HEK293 (cell line): ENCODE measurements at regions not wholly inside any gene's neighbourhood (a gene's known extent, or its start where the extent isn't known, plus 50 kb on each side); places are given as distances from the start of the nearest gene placed in this dataset.

Source experiments
- CTCF ChIA-PET: fragments of 350-600 bp; formaldehyde crosslinking; extraction: SDS; loops from one replicate; lab custom pipeline; 2021; ENCODE audit warnings: antibody characterized with exemption; lab: Yijun Ruan, JAX
- POLR2A ChIA-PET: fragments of 300-600 bp; formaldehyde crosslinking; extraction: SDS; loops from one replicate; lab custom pipeline; 2020; ENCODE audit warnings: antibody characterized with exemption, inconsistent platforms; lab: Yijun Ruan, JAX
- H3K27ac ChIP-seq: fragments of 200-500 bp; sonication (Bioruptor generic); 2 replicates; pipeline ENCODE4 v1.5.1; 2014; ENCODE audit warnings: low read depth, low read length, control low read depth, inconsistent platforms; ENCODE audit errors: extremely low read depth
- H3K36me3 ChIP-seq, 2 experiments: fragments of 200-500 bp in 1 of 2; sonication (Bioruptor generic) in 1 of 2; 1 replicate in 1 of 2; 2 replicates in 1 of 2; pipeline ENCODE4 v1.5.1; 2014 to 2017; ENCODE audit warnings: inconsistent platforms in 2 of 2, low read length in 2 of 2; ENCODE audit not compliant: control insufficient read depth in 2 of 2, insufficient read depth in 1 of 2
- H3K4me1 ChIP-seq: fragments of 200-500 bp; sonication (Bioruptor generic); 2 replicates; pipeline ENCODE4 v1.5.1; 2014; ENCODE audit warnings: mild to moderate bottlenecking, low read length, inconsistent platforms; ENCODE audit not compliant: control insufficient read depth, insufficient read depth
- H3K4me3 ChIP-seq: 2 replicates; pipeline ENCODE4 v1.5.1; 2011; ENCODE audit warnings: low read depth, mild to moderate bottlenecking, control low read depth, low read length, moderate library complexity
- H3K9me3 ChIP-seq: fragments of 200-500 bp; sonication (Bioruptor generic); 2 replicates; pipeline ENCODE4 v1.5.1; 2014; ENCODE audit warnings: low read depth, low read length, inconsistent platforms; ENCODE audit not compliant: control insufficient read depth, insufficient read depth
- BCL11A ChIP-seq: fragments of 450-650 bp; formaldehyde crosslinking; IDR thresholded peaks from 2 replicates; pipeline ENCODE4 v1.5.1; 2016; ENCODE audit warnings: low read depth, missing biosample characterization, missing genetic modification characterization
- FEZF1 ChIP-seq: fragments of 450-650 bp; formaldehyde crosslinking; IDR thresholded peaks from 2 replicates; pipeline ENCODE4 v1.5.1; 2016; ENCODE audit warnings: missing biosample characterization, missing genetic modification characterization
- KLF8 ChIP-seq: fragments of 450-650 bp; formaldehyde crosslinking; IDR thresholded peaks from 2 replicates; pipeline ENCODE4 v1.5.1; 2016; ENCODE audit warnings: missing biosample characterization, missing genetic modification characterization
- SCRT2 ChIP-seq: fragments of 450-650 bp; formaldehyde crosslinking; IDR thresholded peaks from 2 replicates; pipeline ENCODE4 v1.5.1; 2016; ENCODE audit warnings: missing biosample characterization, missing genetic modification characterization
- ZBTB17 ChIP-seq: fragments of 450-650 bp; formaldehyde crosslinking; IDR thresholded peaks from 2 replicates; pipeline ENCODE4 v1.5.1; 2016; ENCODE audit warnings: missing biosample characterization, missing genetic modification characterization
- ZNF121 ChIP-seq: fragments of 450-650 bp; formaldehyde crosslinking; IDR thresholded peaks from 2 replicates; pipeline ENCODE4 v1.5.1; 2016; ENCODE audit warnings: missing biosample characterization, missing genetic modification characterization
- ZNF239 ChIP-seq: fragments of 450-650 bp; formaldehyde crosslinking; IDR thresholded peaks from 2 replicates; pipeline ENCODE4 v1.5.1; 2016; ENCODE audit warnings: missing biosample characterization, missing genetic modification characterization
- ZNF302 ChIP-seq: fragments of 450-650 bp; formaldehyde crosslinking; IDR thresholded peaks from 2 replicates; pipeline ENCODE4 v1.5.1; 2016; ENCODE audit warnings: missing biosample characterization, missing genetic modification characterization, low read depth
- ZNF514 ChIP-seq: fragments of 450-650 bp; formaldehyde crosslinking; IDR thresholded peaks from 2 replicates; pipeline ENCODE4 v1.5.1; 2016; ENCODE audit warnings: missing biosample characterization, missing genetic modification characterization
- ZNF596 ChIP-seq: fragments of 450-650 bp; IDR thresholded peaks from 2 replicates; pipeline ENCODE4 v1.5.0; 2018; ENCODE audit warnings: missing biosample characterization, mild to moderate bottlenecking, missing genetic modification characterization, moderate library complexity
- ZNF600 ChIP-seq: fragments of 450-650 bp; formaldehyde crosslinking; IDR thresholded peaks from 2 replicates; pipeline ENCODE4 v1.5.1; 2016; ENCODE audit warnings: missing biosample characterization, missing genetic modification characterization
- ZNF654 ChIP-seq: fragments of 450-650 bp; formaldehyde crosslinking; IDR thresholded peaks from 2 replicates; pipeline ENCODE4 v1.5.1; 2016; ENCODE audit warnings: low read depth, missing biosample characterization, missing genetic modification characterization
- ZNF707 ChIP-seq: fragments of 450-650 bp; formaldehyde crosslinking; IDR thresholded peaks from 2 replicates; pipeline ENCODE4 v1.5.1; 2016; ENCODE audit warnings: missing biosample characterization, missing genetic modification characterization
- ZXDB ChIP-seq: fragments of 450-650 bp; formaldehyde crosslinking; IDR thresholded peaks from 2 replicates; pipeline ENCODE4 v1.5.1; 2016; ENCODE audit warnings: missing biosample characterization, missing genetic modification characterization
- TF ChIP-seq, protein P1 (sequence below): fragments of 450-650 bp; IDR thresholded peaks from 2 replicates; pipeline ENCODE4 v1.5.1; 2018; ENCODE audit warnings: missing biosample characterization, missing genetic modification characterization
- TF ChIP-seq, protein P2 (sequence below): sonication (generic); formaldehyde crosslinking; IDR thresholded peaks from 2 replicates; pipeline ENCODE4 v1.8.1; 2022; ENCODE audit warnings: mild to moderate bottlenecking, moderate library complexity, missing genetic modification reagents
- TF ChIP-seq, protein P3 (sequence below): fragments of 450-650 bp; formaldehyde crosslinking; IDR thresholded peaks from 2 replicates; pipeline ENCODE4 v1.5.1; 2016; ENCODE audit warnings: missing biosample characterization, missing genetic modification characterization
- TF ChIP-seq, protein P4 (sequence below): fragments of 450-650 bp; formaldehyde crosslinking; IDR thresholded peaks from 2 replicates; pipeline ENCODE4 v1.5.1; 2017; ENCODE audit warnings: missing biosample characterization, missing genetic modification characterization
- TF ChIP-seq, protein P5 (sequence below): fragments of 450-650 bp; formaldehyde crosslinking; IDR thresholded peaks from 2 replicates; pipeline ENCODE4 v1.5.1; 2016; ENCODE audit warnings: missing biosample characterization, missing genetic modification characterization

DNA sequence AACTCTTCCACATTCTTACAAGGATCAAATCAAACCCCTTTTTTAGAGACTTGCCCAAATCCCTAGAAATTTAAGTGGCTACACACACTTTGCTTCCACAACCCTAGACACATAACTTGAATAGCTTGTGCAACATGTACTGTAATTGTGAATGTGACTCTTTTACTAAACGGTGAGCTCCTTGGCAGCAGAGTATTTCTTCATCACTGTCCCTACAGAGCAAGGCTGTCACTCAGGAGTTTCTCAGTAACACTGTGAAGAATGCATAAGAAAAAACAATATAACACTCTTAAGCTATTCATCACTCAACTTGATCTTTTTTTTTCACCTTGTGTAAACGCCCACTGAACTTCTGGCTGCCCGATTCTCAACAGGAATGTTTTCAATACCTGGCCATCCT lies 53.8 kb upstream of the ADAMTS18 start:
- no peak overlapping the region for H3K27ac ChIP-seq
- TF ChIP-seq ZNF121 (no peak), ZNF302 (no peak), ZNF514 (tag by site-specific recombination) (no peak), BCL11A (tag by site-specific recombination) (no peak)
- CTCF ChIA-PET: interaction anchor here (1.2 kb wide), 1 partner anchor 8 kb away, joined by 3 read pairs; no protein-coding TSS in a partner anchor
- no peaks in the 10 kb centered on the region for H3K36me3 ChIP-seq
- POLR2A ChIA-PET: no interaction called here
- H3K4me1 ChIP-seq: no peaks in the 10 kb centered on the region
- no peak overlapping the region for H3K4me3 ChIP-seq
- no peaks in the 10 kb centered on the region for H3K9me3 ChIP-seq

DNA sequence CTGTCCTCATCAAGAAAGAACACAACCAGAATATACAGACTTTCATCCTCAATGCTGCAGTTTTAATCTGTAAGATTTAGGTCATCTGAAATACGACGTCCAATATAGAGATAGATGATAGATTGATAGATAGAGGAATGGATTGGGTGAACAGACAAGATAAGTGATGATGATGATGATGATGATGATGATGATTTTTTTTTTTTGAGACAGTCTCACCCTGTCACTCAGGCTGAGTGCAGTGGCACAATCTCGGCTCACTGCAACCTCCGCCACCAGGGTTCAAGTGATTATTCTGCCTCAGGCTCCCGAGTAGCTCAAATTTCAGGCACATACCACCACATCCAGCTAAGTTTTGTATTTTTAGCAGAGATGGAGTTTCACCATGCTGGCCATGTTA lies 56.3 kb upstream of the ADAMTS18 start:
- no peak overlapping the region for H3K27ac ChIP-seq
- no peaks in the 10 kb centered on the region for H3K9me3 ChIP-seq
- no peaks in the 10 kb centered on the region for H3K36me3 ChIP-seq
- no peaks in the 10 kb centered on the region for H3K4me1 ChIP-seq
- CTCF ChIA-PET: no interaction called here
- POLR2A ChIA-PET: no interaction called here
- H3K4me3 ChIP-seq: no peak overlapping the region
- TF ChIP-seq ZNF654 (tag by site-specific recombination): no peak
- TF ChIP-seq, protein P1, sequence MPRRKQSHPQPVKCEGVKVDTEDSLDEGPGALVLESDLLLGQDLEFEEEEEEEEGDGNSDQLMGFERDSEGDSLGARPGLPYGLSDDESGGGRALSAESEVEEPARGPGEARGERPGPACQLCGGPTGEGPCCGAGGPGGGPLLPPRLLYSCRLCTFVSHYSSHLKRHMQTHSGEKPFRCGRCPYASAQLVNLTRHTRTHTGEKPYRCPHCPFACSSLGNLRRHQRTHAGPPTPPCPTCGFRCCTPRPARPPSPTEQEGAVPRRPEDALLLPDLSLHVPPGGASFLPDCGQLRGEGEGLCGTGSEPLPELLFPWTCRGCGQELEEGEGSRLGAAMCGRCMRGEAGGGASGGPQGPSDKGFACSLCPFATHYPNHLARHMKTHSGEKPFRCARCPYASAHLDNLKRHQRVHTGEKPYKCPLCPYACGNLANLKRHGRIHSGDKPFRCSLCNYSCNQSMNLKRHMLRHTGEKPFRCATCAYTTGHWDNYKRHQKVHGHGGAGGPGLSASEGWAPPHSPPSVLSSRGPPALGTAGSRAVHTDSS (tag by site-specific recombination): peak; percentile 93

DNA sequence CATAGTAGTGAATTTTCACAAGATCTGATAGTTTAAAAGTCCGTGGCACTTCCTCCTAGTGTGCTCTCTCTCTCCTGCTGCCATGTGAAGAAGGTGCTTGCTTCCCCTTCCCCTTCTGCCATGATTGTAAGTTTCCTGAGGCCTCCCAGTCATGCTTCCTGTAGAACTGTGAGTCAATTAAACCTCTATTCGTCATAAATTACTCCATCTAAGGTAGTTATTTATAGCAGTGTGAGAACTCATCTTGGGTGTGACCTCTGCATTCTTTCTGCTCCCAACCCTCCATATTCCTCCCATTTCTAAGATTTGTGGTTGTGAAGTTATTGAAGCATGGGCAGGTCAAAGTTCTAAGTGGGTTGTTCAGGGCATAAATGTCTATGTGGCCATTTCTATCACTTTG lies 62.1 kb upstream of the ADAMTS18 start:
- no peaks in the 10 kb centered on the region; the same call in 1 of the 2 replicates for H3K4me1 ChIP-seq
- TF ChIP-seq, protein P2, sequence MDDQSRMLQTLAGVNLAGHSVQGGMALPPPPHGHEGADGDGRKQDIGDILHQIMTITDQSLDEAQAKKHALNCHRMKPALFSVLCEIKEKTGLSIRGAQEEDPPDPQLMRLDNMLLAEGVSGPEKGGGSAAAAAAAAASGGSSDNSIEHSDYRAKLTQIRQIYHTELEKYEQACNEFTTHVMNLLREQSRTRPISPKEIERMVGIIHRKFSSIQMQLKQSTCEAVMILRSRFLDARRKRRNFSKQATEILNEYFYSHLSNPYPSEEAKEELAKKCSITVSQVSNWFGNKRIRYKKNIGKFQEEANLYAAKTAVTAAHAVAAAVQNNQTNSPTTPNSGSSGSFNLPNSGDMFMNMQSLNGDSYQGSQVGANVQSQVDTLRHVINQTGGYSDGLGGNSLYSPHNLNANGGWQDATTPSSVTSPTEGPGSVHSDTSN (CRISPR knock-in tag): no peak
- TF ChIP-seq KLF8 (tag by site-specific recombination): no peak
- H3K4me3 ChIP-seq: no peak overlapping the region
- ChIA-PET POLR2A (no interaction called here), CTCF (no interaction called here)
- no peaks in the 10 kb centered on the region for H3K9me3 ChIP-seq
- no peaks in the 10 kb centered on the region for H3K36me3 ChIP-seq
- H3K27ac ChIP-seq: no peak overlapping the region

DNA sequence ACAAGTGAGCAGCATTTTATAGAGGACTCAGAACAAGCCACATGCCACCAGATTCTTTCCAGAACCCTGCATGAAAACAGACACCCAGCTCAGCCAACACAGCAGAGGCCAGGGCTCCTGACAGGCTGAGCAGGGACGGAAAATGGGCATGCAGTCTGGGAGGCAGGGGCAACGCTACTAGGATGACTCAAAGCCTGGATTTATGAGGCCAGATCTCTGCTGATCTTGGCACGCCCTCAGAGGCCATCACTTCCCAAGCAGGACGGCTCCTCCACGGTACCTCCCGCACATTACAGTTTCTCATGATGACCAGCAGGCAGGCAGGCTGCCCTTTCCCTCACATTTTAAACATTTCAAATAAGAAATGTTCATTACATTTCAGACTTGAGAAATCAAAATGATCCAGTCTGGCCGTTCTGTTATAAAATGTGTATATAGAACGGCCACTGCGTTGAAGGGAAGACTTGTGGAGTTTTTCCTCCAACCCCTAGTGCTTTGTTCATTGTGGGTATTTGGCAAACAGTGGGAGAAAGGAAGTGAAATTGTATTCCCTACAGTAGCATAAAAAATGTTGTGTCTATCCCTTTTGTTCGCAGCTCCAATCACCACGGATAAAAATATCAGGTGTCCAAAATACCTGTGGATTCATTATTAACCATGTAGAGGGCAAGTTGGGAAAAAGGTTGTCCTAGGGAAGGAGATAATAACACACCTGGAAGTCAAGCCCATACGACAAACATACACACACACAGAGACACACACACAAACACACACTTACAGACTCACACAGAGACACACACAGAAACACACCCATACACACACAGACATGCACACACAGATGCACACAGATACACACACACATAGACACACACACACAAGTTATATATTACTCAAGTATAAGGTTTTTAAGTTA lies 64.8 kb upstream of the ADAMTS18 start:
- Histone ChIP-seq H3K9me3 (no peaks in the 10 kb centered on the region), H3K4me3 (no peak overlapping the region), H3K4me1 (no peaks in the 10 kb centered on the region; the same call in 1 of the 2 replicates), H3K36me3 (no peaks in the 10 kb centered on the region), H3K27ac (no peak overlapping the region)
- CTCF ChIA-PET: interaction anchor here (0.5 to 0.6 kb wide), 2 partner anchors 27 to 72 kb away, joined by 3 read pairs; no protein-coding TSS in a partner anchor
- POLR2A ChIA-PET: no interaction called here
- TF ChIP-seq ZNF600 (peak; percentile 66), ZNF596 (tag by site-specific recombination) (no peak), SCRT2 (tag by site-specific recombination) (peak; percentile 66), ZXDB (tag by site-specific recombination) (0 out of 2 replicates have a peak, but pooled peaks have one; percentile 24), FEZF1 (tag by site-specific recombination) (peak; percentile 54), ZBTB17 (tag by site-specific recombination) (peak; percentile 31; the same call in 1 of the 2 replicates), ZNF707 (tag by site-specific recombination) (no peak), ZNF239 (no peak)
- TF ChIP-seq, protein P3, sequence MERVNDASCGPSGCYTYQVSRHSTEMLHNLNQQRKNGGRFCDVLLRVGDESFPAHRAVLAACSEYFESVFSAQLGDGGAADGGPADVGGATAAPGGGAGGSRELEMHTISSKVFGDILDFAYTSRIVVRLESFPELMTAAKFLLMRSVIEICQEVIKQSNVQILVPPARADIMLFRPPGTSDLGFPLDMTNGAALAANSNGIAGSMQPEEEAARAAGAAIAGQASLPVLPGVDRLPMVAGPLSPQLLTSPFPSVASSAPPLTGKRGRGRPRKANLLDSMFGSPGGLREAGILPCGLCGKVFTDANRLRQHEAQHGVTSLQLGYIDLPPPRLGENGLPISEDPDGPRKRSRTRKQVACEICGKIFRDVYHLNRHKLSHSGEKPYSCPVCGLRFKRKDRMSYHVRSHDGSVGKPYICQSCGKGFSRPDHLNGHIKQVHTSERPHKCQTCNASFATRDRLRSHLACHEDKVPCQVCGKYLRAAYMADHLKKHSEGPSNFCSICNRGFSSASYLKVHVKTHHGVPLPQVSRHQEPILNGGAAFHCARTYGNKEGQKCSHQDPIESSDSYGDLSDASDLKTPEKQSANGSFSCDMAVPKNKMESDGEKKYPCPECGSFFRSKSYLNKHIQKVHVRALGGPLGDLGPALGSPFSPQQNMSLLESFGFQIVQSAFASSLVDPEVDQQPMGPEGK (tag by site-specific recombination): 0 out of 2 replicates have a peak, but pooled peaks have one; percentile 11
- TF ChIP-seq, protein P4, sequence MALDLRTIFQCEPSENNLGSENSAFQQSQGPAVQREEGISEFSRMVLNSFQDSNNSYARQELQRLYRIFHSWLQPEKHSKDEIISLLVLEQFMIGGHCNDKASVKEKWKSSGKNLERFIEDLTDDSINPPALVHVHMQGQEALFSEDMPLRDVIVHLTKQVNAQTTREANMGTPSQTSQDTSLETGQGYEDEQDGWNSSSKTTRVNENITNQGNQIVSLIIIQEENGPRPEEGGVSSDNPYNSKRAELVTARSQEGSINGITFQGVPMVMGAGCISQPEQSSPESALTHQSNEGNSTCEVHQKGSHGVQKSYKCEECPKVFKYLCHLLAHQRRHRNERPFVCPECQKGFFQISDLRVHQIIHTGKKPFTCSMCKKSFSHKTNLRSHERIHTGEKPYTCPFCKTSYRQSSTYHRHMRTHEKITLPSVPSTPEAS: peak; percentile 91
- TF ChIP-seq, protein P5, sequence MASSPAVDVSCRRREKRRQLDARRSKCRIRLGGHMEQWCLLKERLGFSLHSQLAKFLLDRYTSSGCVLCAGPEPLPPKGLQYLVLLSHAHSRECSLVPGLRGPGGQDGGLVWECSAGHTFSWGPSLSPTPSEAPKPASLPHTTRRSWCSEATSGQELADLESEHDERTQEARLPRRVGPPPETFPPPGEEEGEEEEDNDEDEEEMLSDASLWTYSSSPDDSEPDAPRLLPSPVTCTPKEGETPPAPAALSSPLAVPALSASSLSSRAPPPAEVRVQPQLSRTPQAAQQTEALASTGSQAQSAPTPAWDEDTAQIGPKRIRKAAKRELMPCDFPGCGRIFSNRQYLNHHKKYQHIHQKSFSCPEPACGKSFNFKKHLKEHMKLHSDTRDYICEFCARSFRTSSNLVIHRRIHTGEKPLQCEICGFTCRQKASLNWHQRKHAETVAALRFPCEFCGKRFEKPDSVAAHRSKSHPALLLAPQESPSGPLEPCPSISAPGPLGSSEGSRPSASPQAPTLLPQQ (tag by site-specific recombination): 0 out of 2 replicates have a peak, but pooled peaks have one; percentile 48
